Natural killer cell (primary cell): ENCODE measurements at regions not wholly inside any gene's neighbourhood (a gene's known extent, or its start where the extent isn't known, plus 50 kb on each side); places are given as distances from the start of the nearest gene placed in this dataset.

Source experiments
- ATAC-seq, 3 donors: fragments of 150-1000 bp in 2 of 3; fragments of 200-7000 bp in 1 of 3; cut with Tn5 transposase; 1 replicate in 1 of 3; 2 replicates in 2 of 3; pipeline ENCODE4 v1.10.0; 2021; ENCODE audit warnings: mild to moderate bottlenecking in 2 of 3, moderate library complexity in 2 of 3
- DNase-seq, 2 donors: peaks; one replicate each; pipeline versions ENCODE4 v3.0.0 to v3.0.0-alpha.2; 2013 to 2021; ENCODE audit warnings: mixed read lengths in 1 of 2
- H3K27ac ChIP-seq: one replicate; pipeline ENCODE4 v1.5.1; 2013; ENCODE audit warnings: mild to moderate bottlenecking, low read length
- H3K27me3 ChIP-seq: one replicate; pipeline ENCODE4 v1.6.1; 2013; ENCODE audit warnings: low read length; ENCODE audit not compliant: control insufficient read depth, insufficient read depth
- H3K36me3 ChIP-seq: one replicate; pipeline ENCODE4 v1.6.1; 2013; ENCODE audit warnings: low read length; ENCODE audit not compliant: control insufficient read depth, insufficient read depth
- H3K4me1 ChIP-seq: one replicate; pipeline ENCODE4 v1.6.1; 2013; ENCODE audit warnings: low read length; ENCODE audit not compliant: control insufficient read depth, insufficient read depth
- H3K4me3 ChIP-seq: one replicate; pipeline ENCODE4 v1.5.1; 2013; ENCODE audit warnings: low read length
- H3K9me3 ChIP-seq: one replicate; pipeline ENCODE4 v1.6.1; 2013; ENCODE audit warnings: low read length; ENCODE audit not compliant: control insufficient read depth, insufficient read depth
- H3K27ac Mint-ChIP-seq, 2 donors: one replicate each; pipeline ENCODE4 v1.8.0; 2022; ENCODE audit warnings: mild to moderate bottlenecking in 2 of 2, mixed read lengths in 2 of 2, moderate library complexity in 1 of 2
- H3K27me3 Mint-ChIP-seq, 2 donors: one replicate each; pipeline ENCODE4 v1.8.0; 2022; ENCODE audit warnings: low read depth in 2 of 2, mixed read lengths in 2 of 2
- H3K36me3 Mint-ChIP-seq: one replicate; pipeline ENCODE4 v1.8.0; 2022; ENCODE audit warnings: mixed read lengths
- H3K4me1 Mint-ChIP-seq, 2 donors: one replicate each; pipeline ENCODE4 v1.8.0; 2022; ENCODE audit warnings: mixed read lengths in 2 of 2
- H3K4me3 Mint-ChIP-seq: one replicate; pipeline ENCODE4 v1.8.0; 2022; ENCODE audit warnings: mild to moderate bottlenecking, moderate library complexity, mixed read lengths
- H3K9me3 Mint-ChIP-seq, 2 donors: one replicate each; pipeline ENCODE4 v1.8.0; 2022; ENCODE audit warnings: mixed read lengths in 2 of 2
- WGBS: methylation state at CpG from one replicate; pipeline ENCODE4 v1.1.7; 2013; ENCODE audit warnings: missing lambda C conversion rate; ENCODE audit not compliant: insufficient coverage; 5-methylcytosine and 5-hydroxymethylcytosine counted together
- intact Hi-C: fragments of 100-400 bp; cut with micrococcal nuclease; formaldehyde crosslinking; loops from one replicate; pipeline ENCODE4 v1.14.2; 2022
- TF ChIP-seq, protein P1 (sequence below): fragments of 200-600 bp; IDR thresholded peaks from one replicate; pipeline ENCODE4 v1.8.0; 2022; ENCODE audit warnings: antibody characterized with exemption

DNA sequence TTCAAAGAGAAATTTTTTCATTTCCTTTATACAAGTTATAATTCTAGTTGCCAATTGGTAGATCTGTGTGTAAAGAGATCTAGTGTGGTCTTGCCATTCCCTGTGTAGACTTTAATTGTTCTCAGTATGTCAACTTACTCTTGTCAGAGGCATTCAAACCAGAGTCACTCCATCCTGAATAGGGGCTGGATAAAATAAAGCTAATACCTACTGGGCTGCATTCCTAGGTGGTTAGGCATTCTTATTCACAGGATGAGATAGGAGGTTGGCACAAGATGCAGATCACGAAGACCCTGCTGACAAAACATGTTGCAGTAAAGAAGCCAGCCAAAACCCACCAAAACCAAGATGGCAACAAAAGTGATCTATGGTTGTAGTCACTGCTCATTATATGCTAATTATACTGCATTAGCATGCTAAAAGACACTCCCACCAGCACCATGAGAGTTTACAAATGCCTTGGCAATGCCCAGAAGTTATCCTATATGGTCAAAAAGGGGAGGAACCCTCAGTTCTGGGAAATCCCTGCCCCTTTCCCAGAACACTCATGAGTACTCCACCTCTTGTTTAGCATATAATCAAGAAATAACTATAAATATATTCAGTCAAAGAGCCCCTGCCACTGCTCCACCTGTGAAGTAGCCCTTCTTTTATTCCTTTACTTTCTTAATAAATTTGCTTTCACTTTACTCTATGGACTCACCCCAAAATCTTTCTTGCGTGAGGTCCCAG is 74.0 kb upstream of the ADAMTS5 start:
- WGBS: 88% methylated on average over 2 of the region's 2 CpGs
- no peak overlapping the region for H3K4me3 ChIP-seq
- H3K9me3 Mint-ChIP-seq: peaks cover 3 to 9% of the 10 kb centered on the region in 2 donors
- DNase-seq: no peak
- no peaks in the 10 kb centered on the region for H3K27me3 ChIP-seq
- H3K27me3 Mint-ChIP-seq: no peaks in the 10 kb centered on the region
- H3K4me3 Mint-ChIP-seq: no peak overlapping the region
- no peaks in the 10 kb centered on the region for H3K9me3 ChIP-seq
- no peaks in the 10 kb centered on the region for H3K36me3 Mint-ChIP-seq
- intact Hi-C loops: no loop called here
- no peaks in the 10 kb centered on the region for H3K4me1 ChIP-seq
- no peaks in the 10 kb centered on the region for H3K4me1 Mint-ChIP-seq
- TF ChIP-seq, protein P1, sequence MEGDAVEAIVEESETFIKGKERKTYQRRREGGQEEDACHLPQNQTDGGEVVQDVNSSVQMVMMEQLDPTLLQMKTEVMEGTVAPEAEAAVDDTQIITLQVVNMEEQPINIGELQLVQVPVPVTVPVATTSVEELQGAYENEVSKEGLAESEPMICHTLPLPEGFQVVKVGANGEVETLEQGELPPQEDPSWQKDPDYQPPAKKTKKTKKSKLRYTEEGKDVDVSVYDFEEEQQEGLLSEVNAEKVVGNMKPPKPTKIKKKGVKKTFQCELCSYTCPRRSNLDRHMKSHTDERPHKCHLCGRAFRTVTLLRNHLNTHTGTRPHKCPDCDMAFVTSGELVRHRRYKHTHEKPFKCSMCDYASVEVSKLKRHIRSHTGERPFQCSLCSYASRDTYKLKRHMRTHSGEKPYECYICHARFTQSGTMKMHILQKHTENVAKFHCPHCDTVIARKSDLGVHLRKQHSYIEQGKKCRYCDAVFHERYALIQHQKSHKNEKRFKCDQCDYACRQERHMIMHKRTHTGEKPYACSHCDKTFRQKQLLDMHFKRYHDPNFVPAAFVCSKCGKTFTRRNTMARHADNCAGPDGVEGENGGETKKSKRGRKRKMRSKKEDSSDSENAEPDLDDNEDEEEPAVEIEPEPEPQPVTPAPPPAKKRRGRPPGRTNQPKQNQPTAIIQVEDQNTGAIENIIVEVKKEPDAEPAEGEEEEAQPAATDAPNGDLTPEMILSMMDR: no peak
- no peak overlapping the region for H3K27ac ChIP-seq
- H3K27ac Mint-ChIP-seq: no peak overlapping the region
- no peaks in the 10 kb centered on the region for H3K36me3 ChIP-seq
- ATAC-seq: no peak

DNA sequence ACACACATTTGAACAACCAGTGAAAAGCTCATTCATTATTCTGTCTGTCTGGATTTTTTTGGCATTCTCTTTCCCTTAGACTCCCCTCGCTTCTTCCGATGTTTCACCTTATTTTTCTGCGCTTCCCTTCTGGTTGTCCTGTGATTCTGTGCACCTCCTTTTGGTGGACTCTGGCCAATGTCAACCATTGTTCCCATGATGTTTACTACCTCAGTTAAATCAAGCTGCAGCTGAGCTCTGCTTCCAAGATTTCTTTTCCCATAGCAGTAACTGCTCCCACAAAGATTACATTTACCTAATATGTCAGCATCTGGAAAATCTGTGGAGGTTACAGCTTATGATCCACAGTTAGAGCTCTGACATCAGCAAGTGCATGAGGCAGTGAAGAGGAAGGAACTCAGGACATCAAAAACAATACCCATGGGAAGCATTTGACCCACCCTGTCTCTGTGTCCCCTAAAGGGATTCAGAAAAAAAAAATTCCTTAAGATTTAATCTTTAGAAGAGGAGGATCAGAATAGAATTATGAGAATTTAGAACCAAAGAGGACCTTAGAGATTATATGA is 69.9 kb upstream of the ADAMTS5 start:
- DNase-seq (no peak), ATAC-seq (no peak)
- Mint-ChIP-seq H3K9me3 (peaks cover 5 to 11% of the 10 kb centered on the region in 2 donors), H3K4me3 (no peak overlapping the region), H3K4me1 (no peaks in the 10 kb centered on the region), H3K27ac (no peak overlapping the region), H3K36me3 (no peaks in the 10 kb centered on the region), H3K27me3 (no peaks in the 10 kb centered on the region)
- H3K27ac ChIP-seq: no peak overlapping the region
- no peaks in the 10 kb centered on the region for H3K27me3 ChIP-seq
- no peaks in the 10 kb centered on the region for H3K36me3 ChIP-seq
- H3K9me3 ChIP-seq: no peaks in the 10 kb centered on the region
- intact Hi-C loops: no loop called here
- no peaks in the 10 kb centered on the region for H3K4me1 ChIP-seq
- WGBS: 92% methylated on average over 3 of the region's 3 CpGs
- TF ChIP-seq, protein P1: no peak
- no peak overlapping the region for H3K4me3 ChIP-seq

DNA sequence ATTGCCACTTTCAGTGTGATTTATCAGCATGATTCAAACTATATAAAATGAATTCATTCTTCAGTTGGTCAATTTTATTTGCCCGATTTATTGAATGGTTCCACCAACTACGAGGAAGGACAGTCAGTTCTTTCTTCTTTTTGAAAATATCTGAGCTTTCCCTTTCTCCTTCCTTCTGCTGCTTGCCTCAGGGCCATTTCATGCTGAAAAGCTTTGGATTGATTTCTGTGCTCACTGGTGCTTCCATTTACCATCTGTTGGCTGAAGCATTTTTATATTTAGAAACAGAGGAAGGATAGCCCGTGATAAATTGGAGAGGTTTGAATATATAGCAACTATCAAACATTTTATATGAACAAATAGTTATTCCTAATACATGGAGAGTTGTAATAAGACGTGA is 68.9 kb upstream of the ADAMTS5 start:
- peaks cover 5 to 11% of the 10 kb centered on the region in 2 donors for H3K9me3 Mint-ChIP-seq
- Histone ChIP-seq H3K4me1 (no peaks in the 10 kb centered on the region), H3K36me3 (no peaks in the 10 kb centered on the region), H3K27ac (no peak overlapping the region), H3K27me3 (no peaks in the 10 kb centered on the region), H3K4me3 (no peak overlapping the region), H3K9me3 (no peaks in the 10 kb centered on the region)
- no peak for DNase-seq
- H3K36me3 Mint-ChIP-seq: no peaks in the 10 kb centered on the region
- WGBS: 84% methylated on average over 2 of the region's 4 CpGs
- H3K4me1 Mint-ChIP-seq: no peaks in the 10 kb centered on the region
- no peak overlapping the region for H3K27ac Mint-ChIP-seq
- H3K27me3 Mint-ChIP-seq: no peaks in the 10 kb centered on the region
- no peak for ATAC-seq
- TF ChIP-seq, protein P1: no peak
- intact Hi-C loops: no loop called here
- H3K4me3 Mint-ChIP-seq: no peak overlapping the region

DNA sequence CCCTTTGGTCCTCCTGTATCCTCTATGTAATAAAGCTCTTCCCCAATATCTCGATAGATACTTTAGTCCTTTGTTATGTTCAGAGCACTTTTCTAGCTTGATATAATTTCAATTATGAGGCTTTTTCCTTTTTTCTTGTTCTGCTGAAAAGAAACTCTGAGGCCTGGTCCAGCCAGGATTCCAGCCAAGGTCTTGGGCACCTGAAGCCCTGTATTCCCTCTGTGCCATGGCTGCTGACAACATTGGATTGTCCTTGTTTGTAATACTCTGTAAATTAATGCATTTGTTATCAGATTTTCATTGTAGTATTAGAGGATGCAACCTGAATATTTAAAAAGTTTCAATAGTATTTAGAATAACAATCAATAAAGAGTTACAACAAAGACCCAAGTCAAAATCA is 67.9 kb upstream of the ADAMTS5 start:
- TF ChIP-seq, protein P1: no peak
- peaks cover 5 to 11% of the 10 kb centered on the region in 2 donors for H3K9me3 Mint-ChIP-seq

More for the DNA sequence above, 67.9 kb upstream of the ADAMTS5 start:
- Histone ChIP-seq H3K27me3 (no peaks in the 10 kb centered on the region), H3K4me1 (no peaks in the 10 kb centered on the region), H3K27ac (no peak overlapping the region), H3K4me3 (no peak overlapping the region), H3K9me3 (no peaks in the 10 kb centered on the region), H3K36me3 (no peaks in the 10 kb centered on the region)
- no peaks in the 10 kb centered on the region for H3K36me3 Mint-ChIP-seq
- no peak for ATAC-seq
- H3K4me3 Mint-ChIP-seq: no peak overlapping the region
- DNase-seq: no peak
- H3K27ac Mint-ChIP-seq: no peak overlapping the region
- no peaks in the 10 kb centered on the region for H3K4me1 Mint-ChIP-seq
- intact Hi-C loops: no loop called here
- no peaks in the 10 kb centered on the region for H3K27me3 Mint-ChIP-seq
- WGBS: 100% methylated on average over 1 of the region's 1 CpG
